Lower leg skin (tissue), 3 donors: ENCODE measurements at regions not wholly inside any gene's neighbourhood (a gene's known extent, or its start where the extent isn't known, plus 50 kb on each side); places are given as distances from the start of the nearest gene placed in this dataset.

Experiments
- CTCF ChIP-seq, 3 donors: fragments of 450-650 bp; IDR thresholded peaks; one replicate each; pipeline ENCODE4 v1.5.1; 2016; ENCODE audit warnings: antibody characterized with exemption in 3 of 3, mild to moderate bottlenecking in 3 of 3, moderate library complexity in 2 of 3
- POLR2A ChIP-seq, 2 donors: fragments of 450-650 bp; IDR thresholded peaks; one replicate each; pipeline ENCODE4 v1.6.1; 2016 to 2017; ENCODE audit warnings: antibody characterized with exemption in 2 of 2, mild to moderate bottlenecking in 1 of 2, moderate library complexity in 1 of 2

- TF ChIP-seq CTCF (IDR thresholded peaks at IDR 0.05) (no peak), POLR2A (IDR thresholded peaks at IDR 0.05) (no peak)
Measured at GRCh38 chr9:13879981-13880380, 434.0 kb downstream of the NFIB start.
